ENCODE measurements at regions not wholly inside any gene's neighbourhood (a gene's known extent, or its start where the extent isn't known, plus 50 kb on each side); places are given as distances from the start of the nearest gene placed in this dataset.

GRCh38 chr1:38680801-38681510, 178.6 kb downstream of the RRAGC start:
- no peak for TF ChIP-seq TAF1 (IDR thresholded peaks at IDR 0.05; ENCODE audit: low read depth, low read length)
- TF ChIP-seq SPI1 (IDR thresholded peaks at IDR 0.05; ENCODE audit: low read depth, low read length) = no peak
- TF ChIP-seq POLR2A (IDR thresholded peaks at IDR 0.05; ENCODE audit: low read depth, low read length) = no peak
- TF ChIP-seq POLR2AphosphoS5 (IDR thresholded peaks at IDR 0.05; ENCODE audit: low read depth, low read length) = no peak
- no peak for TF ChIP-seq PAX5 (IDR thresholded peaks at IDR 0.05; ENCODE audit: insufficient read depth, low read length, severe bottlenecking)
- TF ChIP-seq POU2F2 (IDR thresholded peaks at IDR 0.05; ENCODE audit: low read depth, low read length) = no peak
- no peak for DNase-seq (ENCODE audit: insufficient read length, low spot score)
- no peak for FAIRE-seq

GRCh38 chr1:38677756-38678155, 181.8 kb downstream of the RRAGC start:
- DNase-seq (ENCODE audit: insufficient read length, low spot score) (no peak), FAIRE-seq (no peak)
- TF ChIP-seq SPI1 (IDR thresholded peaks at IDR 0.05; ENCODE audit: low read depth, low read length) (no peak), POLR2AphosphoS5 (IDR thresholded peaks at IDR 0.05; ENCODE audit: low read depth, low read length) (no peak), POLR2A (IDR thresholded peaks at IDR 0.05; ENCODE audit: low read depth, low read length) (no peak), PAX5 (IDR thresholded peaks at IDR 0.05; ENCODE audit: insufficient read depth, low read length, severe bottlenecking) (no peak), TAF1 (IDR thresholded peaks at IDR 0.05; ENCODE audit: low read depth, low read length) (no peak), POU2F2 (IDR thresholded peaks at IDR 0.05; ENCODE audit: low read depth, low read length) (no peak)

GRCh38 chr1:38677311-38677710, 182.3 kb downstream of the RRAGC start:
- DNase-seq (ENCODE audit: insufficient read length, low spot score) (no peak), FAIRE-seq (no peak)
- TF ChIP-seq POLR2A (IDR thresholded peaks at IDR 0.05; ENCODE audit: low read depth, low read length) (no peak), PAX5 (IDR thresholded peaks at IDR 0.05; ENCODE audit: insufficient read depth, low read length, severe bottlenecking) (no peak), POU2F2 (IDR thresholded peaks at IDR 0.05; ENCODE audit: low read depth, low read length) (no peak), POLR2AphosphoS5 (IDR thresholded peaks at IDR 0.05; ENCODE audit: low read depth, low read length) (no peak), SPI1 (IDR thresholded peaks at IDR 0.05; ENCODE audit: low read depth, low read length) (no peak), TAF1 (IDR thresholded peaks at IDR 0.05; ENCODE audit: low read depth, low read length) (no peak)

- FAIRE-seq = no peak
- TF ChIP-seq TAF1 (IDR thresholded peaks at IDR 0.05; ENCODE audit: low read depth, low read length) (no peak), PAX5 (IDR thresholded peaks at IDR 0.05; ENCODE audit: insufficient read depth, low read length, severe bottlenecking) (no peak), POU2F2 (IDR thresholded peaks at IDR 0.05; ENCODE audit: low read depth, low read length) (no peak), POLR2AphosphoS5 (IDR thresholded peaks at IDR 0.05; ENCODE audit: low read depth, low read length) (no peak), POLR2A (IDR thresholded peaks at IDR 0.05; ENCODE audit: low read depth, low read length) (no peak)
- no peak for DNase-seq (ENCODE audit: insufficient read length, low spot score)
These were observed 186.9 kb downstream of the RRAGC start for GRCh38 chr1:38672692-38673091.

GRCh38 chr1:38671221-38671620, 188.4 kb downstream of the RRAGC start:
- no peak for FAIRE-seq
- DNase-seq (ENCODE audit: insufficient read length, low spot score) = no peak
- TF ChIP-seq POU2F2 (IDR thresholded peaks at IDR 0.05; ENCODE audit: low read depth, low read length) = no peak
- no peak for TF ChIP-seq SPI1 (IDR thresholded peaks at IDR 0.05; ENCODE audit: low read depth, low read length)
- no peak for TF ChIP-seq POLR2A (IDR thresholded peaks at IDR 0.05; ENCODE audit: low read depth, low read length)
- no peak for TF ChIP-seq POLR2AphosphoS5 (IDR thresholded peaks at IDR 0.05; ENCODE audit: low read depth, low read length)
- TF ChIP-seq TAF1 (IDR thresholded peaks at IDR 0.05; ENCODE audit: low read depth, low read length) = no peak
- no peak for TF ChIP-seq PAX5 (IDR thresholded peaks at IDR 0.05; ENCODE audit: insufficient read depth, low read length, severe bottlenecking)

GRCh38 chr1:38670544-38671122, 188.9 kb downstream of the RRAGC start:
- DNase-seq (ENCODE audit: insufficient read length, low spot score) (no peak), FAIRE-seq (no peak)
- TF ChIP-seq POLR2AphosphoS5 (IDR thresholded peaks at IDR 0.05; ENCODE audit: low read depth, low read length) (no peak), POLR2A (IDR thresholded peaks at IDR 0.05; ENCODE audit: low read depth, low read length) (no peak), PAX5 (IDR thresholded peaks at IDR 0.05; ENCODE audit: insufficient read depth, low read length, severe bottlenecking) (no peak), POU2F2 (IDR thresholded peaks at IDR 0.05; ENCODE audit: low read depth, low read length) (no peak), SPI1 (IDR thresholded peaks at IDR 0.05; ENCODE audit: low read depth, low read length) (no peak), TAF1 (IDR thresholded peaks at IDR 0.05; ENCODE audit: low read depth, low read length) (no peak)

GRCh38 chr1:38667626-38668025, 191.9 kb downstream of the RRAGC start:
- FAIRE-seq = no peak
- TF ChIP-seq SPI1 (IDR thresholded peaks at IDR 0.05; ENCODE audit: low read depth, low read length) (no peak), POLR2A (IDR thresholded peaks at IDR 0.05; ENCODE audit: low read depth, low read length) (no peak), TAF1 (IDR thresholded peaks at IDR 0.05; ENCODE audit: low read depth, low read length) (no peak), POLR2AphosphoS5 (IDR thresholded peaks at IDR 0.05; ENCODE audit: low read depth, low read length) (no peak), PAX5 (IDR thresholded peaks at IDR 0.05; ENCODE audit: insufficient read depth, low read length, severe bottlenecking) (no peak), POU2F2 (IDR thresholded peaks at IDR 0.05; ENCODE audit: low read depth, low read length) (no peak)
- no peak for DNase-seq (ENCODE audit: insufficient read length, low spot score)

- TF ChIP-seq POLR2AphosphoS5 (IDR thresholded peaks at IDR 0.05; ENCODE audit: low read depth, low read length) = no peak
- TF ChIP-seq SPI1 (IDR thresholded peaks at IDR 0.05; ENCODE audit: low read depth, low read length) = no peak
- TF ChIP-seq PAX5 (IDR thresholded peaks at IDR 0.05; ENCODE audit: insufficient read depth, low read length, severe bottlenecking) = no peak
- no peak for TF ChIP-seq POU2F2 (IDR thresholded peaks at IDR 0.05; ENCODE audit: low read depth, low read length)
- TF ChIP-seq TAF1 (IDR thresholded peaks at IDR 0.05; ENCODE audit: low read depth, low read length) = no peak
- TF ChIP-seq POLR2A (IDR thresholded peaks at IDR 0.05; ENCODE audit: low read depth, low read length) = no peak
- FAIRE-seq (no peak), DNase-seq (ENCODE audit: insufficient read length, low spot score) (no peak)
These were observed 197.4 kb downstream of the RRAGC start for GRCh38 chr1:38662126-38662525.

- TF ChIP-seq POU2F2 (IDR thresholded peaks at IDR 0.05; ENCODE audit: low read depth, low read length) = no peak
- TF ChIP-seq PAX5 (IDR thresholded peaks at IDR 0.05; ENCODE audit: insufficient read depth, low read length, severe bottlenecking) = no peak
- no peak for TF ChIP-seq SPI1 (IDR thresholded peaks at IDR 0.05; ENCODE audit: low read depth, low read length)
- FAIRE-seq = no peak
- DNase-seq (ENCODE audit: insufficient read length, low spot score) = no peak
These were observed 200.7 kb downstream of the RRAGC start for GRCh38 chr1:38658883-38659282.

All from GM12891 (cell line).